HAP-1 (cell line): ENCODE measurements at regions not wholly inside any gene's neighbourhood (a gene's known extent, or its start where the extent isn't known, plus 50 kb on each side); places are given as distances from the start of the nearest gene placed in this dataset.

Source experiments
- DNase-seq, 2 experiments: peaks; one replicate each; pipeline ENCODE4 v3.0.0-alpha.2; 2016 to 2020; ENCODE audit warnings: low spot score in 2 of 2
- H3K27me3 ChIP-seq: fragments of 250-450 bp; sonication (Bioruptor Pico); 2 replicates; pipeline ENCODE4 v1.5.1; 2020; ENCODE audit warnings: low read depth, mild to moderate bottlenecking, moderate library complexity
- H3K36me3 ChIP-seq: fragments of 250-450 bp; sonication (Bioruptor Pico); replicated peaks from 2 replicates; pipeline ENCODE4 v1.5.1; 2020; ENCODE audit warnings: mild to moderate bottlenecking
- H3K4me1 ChIP-seq: fragments of 250-450 bp; sonication (Bioruptor Pico); 2 replicates; pipeline ENCODE4 v1.5.1; 2020; ENCODE audit warnings: mild to moderate bottlenecking
- H3K4me3 ChIP-seq: fragments of 250-450 bp; sonication (Bioruptor Pico); 2 replicates; pipeline ENCODE4 v1.5.1; 2020; ENCODE audit warnings: mild to moderate bottlenecking, moderate library complexity
- H3K9me3 ChIP-seq: fragments of 250-450 bp; sonication (Bioruptor Pico); 2 replicates; pipeline ENCODE4 v1.5.1; 2020; ENCODE audit warnings: mild to moderate bottlenecking, moderate library complexity
- in situ Hi-C: fragments of 300-500 bp; cut with MboI; formaldehyde crosslinking; loops from 3 replicates; pipeline ENCODE4 v1.14.3; 2020; ENCODE audit warnings: low sequenced_read_pairs, inconsistent platforms, mixed read lengths

DNA sequence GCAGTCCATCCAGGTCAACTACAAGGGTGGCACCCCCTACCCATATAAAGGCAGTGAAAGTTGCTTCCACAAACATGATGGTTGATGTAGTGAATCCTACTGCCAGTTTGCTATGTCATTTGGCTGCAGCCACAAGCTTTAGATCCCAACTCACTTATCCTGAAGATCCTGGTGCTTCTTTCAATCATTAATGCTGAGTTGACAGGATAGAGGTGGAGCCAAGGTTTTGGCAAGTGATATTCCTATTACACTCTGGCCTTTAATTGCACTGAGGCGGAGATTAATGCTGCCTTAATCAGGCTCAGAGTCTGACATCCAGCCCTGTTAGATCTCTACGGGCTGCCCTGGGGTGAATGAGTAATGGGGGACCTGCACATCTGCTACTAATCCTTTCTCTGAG, 542.4 kb upstream of the ARX start:
- in situ Hi-C loops, result no loop called here
- no peaks in the 10 kb centered on the region for H3K27me3 ChIP-seq

DNA sequence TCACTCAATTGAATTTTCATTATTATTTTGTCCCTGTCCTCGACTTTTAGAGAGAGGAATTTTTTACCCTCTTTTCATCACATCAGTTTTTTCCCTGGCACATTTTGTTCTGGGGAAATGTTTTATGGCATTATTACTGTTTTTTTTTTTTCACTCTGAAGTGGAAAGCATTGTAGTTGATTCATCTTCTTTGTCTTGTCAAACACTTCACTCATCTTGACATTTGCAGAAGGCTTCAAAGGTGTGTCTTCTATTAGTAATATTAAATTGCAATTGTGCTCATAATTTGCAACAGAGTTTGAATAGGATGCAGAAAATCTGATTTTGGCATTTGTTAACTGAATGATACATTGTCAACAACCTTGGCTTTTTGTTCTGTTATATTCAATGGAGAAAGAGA, 545.4 kb upstream of the ARX start:
- in situ Hi-C loops, result no loop called here
- no peaks in the 10 kb centered on the region for H3K36me3 ChIP-seq
- no peaks in the 10 kb centered on the region for H3K4me1 ChIP-seq
- no peak overlapping the region for H3K4me3 ChIP-seq
- no peaks in the 10 kb centered on the region for H3K9me3 ChIP-seq
- H3K27me3 ChIP-seq, result no peaks in the 10 kb centered on the region
- no peak for DNase-seq

More for the DNA sequence above, 542.4 kb upstream of the ARX start:
- Histone ChIP-seq H3K9me3 (no peaks in the 10 kb centered on the region), H3K4me1 (no peaks in the 10 kb centered on the region), H3K4me3 (no peak overlapping the region), H3K36me3 (no peaks in the 10 kb centered on the region)
- no peak for DNase-seq

- in situ Hi-C loops, result no loop called here
Measured at GRCh38 chrX:25573631-25574030, 557.9 kb upstream of the ARX start.

DNA sequence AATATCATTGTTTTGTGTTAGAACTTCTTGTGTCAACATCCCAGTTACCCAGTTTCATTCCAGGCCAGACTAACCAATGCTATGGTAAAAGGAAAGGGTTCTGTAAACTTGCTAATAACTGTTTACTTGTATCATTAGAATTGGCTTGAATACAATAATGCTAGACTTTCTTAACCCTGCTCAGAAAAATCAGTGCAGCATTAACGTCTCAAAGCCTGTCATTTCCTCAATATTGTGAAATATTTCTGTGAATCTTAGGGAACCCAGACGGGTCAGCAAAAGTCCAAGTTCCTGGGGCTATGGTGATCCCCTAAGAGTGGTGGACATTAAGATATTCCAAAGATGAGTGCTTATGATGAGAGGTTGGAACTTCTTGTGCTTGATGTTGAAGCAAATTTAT, 541.2 kb upstream of the MAGEB18 start:
- no peaks in the 10 kb centered on the region for H3K36me3 ChIP-seq
- in situ Hi-C loops, result no loop called here

More at GRCh38 chrX:25573631-25574030, 557.9 kb upstream of the ARX start:
- H3K4me1 ChIP-seq, result no peaks in the 10 kb centered on the region
- no peaks in the 10 kb centered on the region for H3K36me3 ChIP-seq
- no peak overlapping the region for H3K4me3 ChIP-seq
- DNase-seq, result no peak
- H3K27me3 ChIP-seq, result no peaks in the 10 kb centered on the region
- H3K9me3 ChIP-seq, result no peaks in the 10 kb centered on the region

GRCh38 chrX:25597551-25597950, 540.6 kb upstream of the MAGEB18 start:
- no peaks in the 10 kb centered on the region for H3K9me3 ChIP-seq
- no peak overlapping the region for H3K4me3 ChIP-seq
- DNase-seq, result no peak
- in situ Hi-C loops, result no loop called here
- H3K36me3 ChIP-seq, result no peaks in the 10 kb centered on the region
- H3K4me1 ChIP-seq, result no peaks in the 10 kb centered on the region
- no peaks in the 10 kb centered on the region for H3K27me3 ChIP-seq

More for the DNA sequence above, 541.2 kb upstream of the MAGEB18 start:
- DNase-seq, result no peak
- Histone ChIP-seq H3K27me3 (no peaks in the 10 kb centered on the region), H3K4me1 (no peaks in the 10 kb centered on the region), H3K9me3 (no peaks in the 10 kb centered on the region), H3K4me3 (no peak overlapping the region)

- Histone ChIP-seq H3K4me3 (no peak overlapping the region), H3K4me1 (no peaks in the 10 kb centered on the region), H3K27me3 (no peaks in the 10 kb centered on the region), H3K9me3 (no peaks in the 10 kb centered on the region), H3K36me3 (no peaks in the 10 kb centered on the region)
- in situ Hi-C loops, result no loop called here
- no peak for DNase-seq
Measured at GRCh38 chrX:25599061-25599460, 539.1 kb upstream of the MAGEB18 start.

- Histone ChIP-seq H3K4me1 (no peaks in the 10 kb centered on the region), H3K36me3 (no peaks in the 10 kb centered on the region), H3K27me3 (no peaks in the 10 kb centered on the region), H3K9me3 (no peaks in the 10 kb centered on the region), H3K4me3 (no peak overlapping the region)
- in situ Hi-C loops, result no loop called here
- no peak for DNase-seq
Measured at GRCh38 chrX:25600776-25601175, 537.4 kb upstream of the MAGEB18 start.

DNA sequence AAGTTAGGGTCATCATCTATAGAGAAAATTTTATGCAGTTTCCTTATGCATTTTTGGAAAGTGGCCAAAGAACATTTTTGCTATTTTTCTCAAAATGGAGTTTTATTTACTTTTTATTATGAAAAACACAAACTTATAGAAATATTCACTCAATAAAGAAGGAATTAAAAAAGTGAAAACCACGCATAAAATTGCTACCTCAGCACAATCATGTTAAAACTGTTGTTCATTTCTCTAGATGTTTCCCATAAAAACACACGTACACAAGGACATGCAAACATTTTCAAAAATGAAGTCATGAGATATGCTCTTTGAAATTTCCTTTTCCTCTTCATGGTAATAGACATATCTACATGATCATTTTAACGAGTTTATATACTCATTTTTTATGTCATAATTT, 536.8 kb upstream of the MAGEB18 start:
- Histone ChIP-seq H3K4me1 (no peaks in the 10 kb centered on the region), H3K4me3 (no peak overlapping the region), H3K36me3 (no peaks in the 10 kb centered on the region), H3K9me3 (no peaks in the 10 kb centered on the region), H3K27me3 (no peaks in the 10 kb centered on the region)
- no peak for DNase-seq
- in situ Hi-C loops, result no loop called here

- Histone ChIP-seq H3K4me1 (no peaks in the 10 kb centered on the region), H3K27me3 (no peaks in the 10 kb centered on the region), H3K36me3 (no peaks in the 10 kb centered on the region), H3K4me3 (no peak overlapping the region), H3K9me3 (no peaks in the 10 kb centered on the region)
- in situ Hi-C loops, result no loop called here
- DNase-seq, result no peak
Measured at GRCh38 chrX:25618248-25618647, 519.9 kb upstream of the MAGEB18 start.

GRCh38 chrX:25640276-25640675, 497.9 kb upstream of the MAGEB18 start:
- Histone ChIP-seq H3K4me1 (no peaks in the 10 kb centered on the region), H3K27me3 (no peaks in the 10 kb centered on the region; the same call in 1 of the 2 replicates), H3K9me3 (no peaks in the 10 kb centered on the region), H3K36me3 (no peaks in the 10 kb centered on the region), H3K4me3 (no peak overlapping the region)
- in situ Hi-C loops, result no loop called here
- DNase-seq, result no peak

GRCh38 chrX:25646156-25646555, 492.0 kb upstream of the MAGEB18 start:
- Histone ChIP-seq H3K9me3 (no peaks in the 10 kb centered on the region), H3K4me1 (no peaks in the 10 kb centered on the region), H3K36me3 (no peaks in the 10 kb centered on the region), H3K27me3 (no peaks in the 10 kb centered on the region; the same call in 1 of the 2 replicates), H3K4me3 (no peak overlapping the region)
- no peak for DNase-seq
- in situ Hi-C loops, result no loop called here

DNA sequence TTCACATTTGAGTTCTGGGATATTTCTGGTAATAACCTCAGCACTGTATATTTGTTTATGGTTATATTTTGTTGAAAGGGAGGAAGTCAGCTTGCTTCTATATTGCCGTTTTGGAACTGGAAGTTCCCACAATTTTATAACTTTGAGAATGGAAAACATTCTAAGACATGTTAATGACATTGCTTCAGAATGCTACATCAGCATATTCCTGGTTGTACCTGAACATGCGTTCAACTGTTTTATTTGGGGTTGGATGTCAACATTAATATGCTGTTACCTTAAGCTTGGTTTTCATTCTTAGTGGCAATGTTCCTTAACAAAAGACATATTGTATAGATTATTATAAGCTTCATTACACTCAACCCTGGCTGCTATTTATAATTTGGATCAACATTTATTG, 489.4 kb upstream of the MAGEB18 start:
- H3K9me3 ChIP-seq, result no peaks in the 10 kb centered on the region
- H3K27me3 ChIP-seq, result no peaks in the 10 kb centered on the region; the same call in 1 of the 2 replicates
- no peaks in the 10 kb centered on the region for H3K36me3 ChIP-seq
- no peaks in the 10 kb centered on the region for H3K4me1 ChIP-seq
- in situ Hi-C loops, result no loop called here
- no peak overlapping the region for H3K4me3 ChIP-seq
- DNase-seq, result no peak

DNA sequence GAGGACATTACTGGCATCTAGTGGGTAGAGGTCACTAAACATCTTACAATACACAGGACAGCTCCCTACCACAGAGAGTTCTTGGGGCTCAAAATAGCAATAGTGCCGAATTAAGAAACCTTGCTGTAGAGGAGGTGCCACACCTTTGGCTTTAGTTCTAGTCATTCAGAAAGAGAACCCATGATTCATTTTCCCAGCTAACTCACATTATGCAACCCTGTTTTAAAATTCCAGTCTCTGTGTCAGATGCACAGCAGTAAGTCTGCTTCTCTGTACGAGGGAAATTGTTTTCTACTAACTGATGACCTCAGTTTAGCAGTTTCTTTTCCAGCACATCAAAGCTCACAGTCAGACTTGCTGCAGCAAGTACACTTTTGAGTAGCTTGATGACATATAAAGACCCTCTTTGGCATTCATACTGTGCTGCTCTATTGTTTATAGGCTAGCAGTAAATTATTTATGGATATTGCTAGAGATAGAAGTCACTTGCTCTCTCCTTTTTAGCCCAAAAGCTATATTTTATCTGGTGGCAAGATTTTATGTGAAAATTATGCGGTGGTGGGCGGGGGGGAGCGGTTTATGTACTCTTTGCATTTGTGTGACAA, 487.8 kb upstream of the MAGEB18 start:
- H3K9me3 ChIP-seq, result no peaks in the 10 kb centered on the region
- in situ Hi-C loops, result no loop called here
- DNase-seq, result no peak
- H3K36me3 ChIP-seq, result no peaks in the 10 kb centered on the region
- no peaks in the 10 kb centered on the region for H3K4me1 ChIP-seq
- H3K27me3 ChIP-seq, result no peaks in the 10 kb centered on the region
- H3K4me3 ChIP-seq, result no peak overlapping the region

DNA sequence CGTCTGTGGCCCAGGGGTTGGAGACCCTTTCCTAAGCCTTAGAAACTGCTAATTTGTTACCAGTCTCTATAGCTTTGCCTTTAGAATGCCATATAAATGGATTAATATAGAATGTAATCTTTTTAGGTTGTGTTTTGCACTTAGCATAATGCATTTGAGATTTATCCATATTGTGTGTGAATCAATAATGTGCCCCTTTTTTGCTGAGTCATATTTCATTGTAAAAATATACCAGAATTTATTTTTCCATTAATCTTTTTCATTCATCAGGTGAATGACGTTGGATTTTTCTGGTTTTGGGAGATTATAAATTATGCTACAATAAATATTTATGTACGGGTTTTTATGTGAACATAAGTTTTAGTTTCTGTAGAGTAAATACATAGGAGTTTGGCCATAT, 478.8 kb upstream of the MAGEB18 start:
- H3K27me3 ChIP-seq, result no peaks in the 10 kb centered on the region
- DNase-seq, result no peak
- no peaks in the 10 kb centered on the region for H3K36me3 ChIP-seq
- in situ Hi-C loops, result no loop called here
- no peaks in the 10 kb centered on the region for H3K4me1 ChIP-seq
- no peaks in the 10 kb centered on the region for H3K9me3 ChIP-seq
- no peak overlapping the region for H3K4me3 ChIP-seq

- no peak for DNase-seq
- in situ Hi-C loops, result no loop called here
- no peaks in the 10 kb centered on the region for H3K9me3 ChIP-seq
Measured at GRCh38 chrX:25663701-25664100, 474.4 kb upstream of the MAGEB18 start.

More at GRCh38 chrX:25663701-25664100, 474.4 kb upstream of the MAGEB18 start:
- Histone ChIP-seq H3K27me3 (no peaks in the 10 kb centered on the region), H3K4me1 (no peaks in the 10 kb centered on the region), H3K4me3 (no peak overlapping the region), H3K36me3 (no peaks in the 10 kb centered on the region)
